ENCODE measurements at regions not wholly inside any gene's neighbourhood (a gene's known extent, or its start where the extent isn't known, plus 50 kb on each side); places are given as distances from the start of the nearest gene placed in this dataset.
"Not testable (repeated sequence)": the region's sequence is repeated elsewhere in the genome, so short reads cannot be mapped to it uniquely, and the experiment has no call there.

DNA sequence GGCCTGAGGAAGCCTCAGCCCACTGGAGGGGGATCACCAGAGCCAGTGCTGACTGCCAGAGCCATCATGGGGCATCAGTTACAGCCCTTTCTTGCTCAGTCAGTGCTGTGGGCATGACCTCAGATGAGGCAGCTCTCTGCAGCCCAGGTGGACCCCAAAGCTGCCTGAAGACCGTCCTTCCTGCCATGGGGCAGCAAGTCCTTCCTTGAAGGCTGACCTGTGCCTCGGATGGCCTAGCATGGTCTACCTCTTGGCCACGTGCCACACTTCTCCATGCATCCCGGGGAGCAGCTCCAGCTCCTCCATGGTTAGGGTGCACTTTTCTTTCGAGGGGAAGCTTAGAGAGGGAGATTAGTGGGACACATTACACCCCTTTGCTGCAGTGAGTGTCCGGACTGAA, 233.4 kb downstream of the VAPA start:
- 94 to 100% methylated on average over 4 to 6 of the region's 6 CpGs for WGBS, 2 donors
- no peaks in the 10 kb centered on the region for H3K9me3 ChIP-seq
- peaks cover 0 to 6% of the 10 kb centered on the region in 2 donors for H3K4me1 ChIP-seq
- H3K27me3 ChIP-seq, result no peaks in the 10 kb centered on the region
- TF ChIP-seq POLR2A (IDR thresholded peaks at IDR 0.05), result no peak
- TF ChIP-seq, protein P1, sequence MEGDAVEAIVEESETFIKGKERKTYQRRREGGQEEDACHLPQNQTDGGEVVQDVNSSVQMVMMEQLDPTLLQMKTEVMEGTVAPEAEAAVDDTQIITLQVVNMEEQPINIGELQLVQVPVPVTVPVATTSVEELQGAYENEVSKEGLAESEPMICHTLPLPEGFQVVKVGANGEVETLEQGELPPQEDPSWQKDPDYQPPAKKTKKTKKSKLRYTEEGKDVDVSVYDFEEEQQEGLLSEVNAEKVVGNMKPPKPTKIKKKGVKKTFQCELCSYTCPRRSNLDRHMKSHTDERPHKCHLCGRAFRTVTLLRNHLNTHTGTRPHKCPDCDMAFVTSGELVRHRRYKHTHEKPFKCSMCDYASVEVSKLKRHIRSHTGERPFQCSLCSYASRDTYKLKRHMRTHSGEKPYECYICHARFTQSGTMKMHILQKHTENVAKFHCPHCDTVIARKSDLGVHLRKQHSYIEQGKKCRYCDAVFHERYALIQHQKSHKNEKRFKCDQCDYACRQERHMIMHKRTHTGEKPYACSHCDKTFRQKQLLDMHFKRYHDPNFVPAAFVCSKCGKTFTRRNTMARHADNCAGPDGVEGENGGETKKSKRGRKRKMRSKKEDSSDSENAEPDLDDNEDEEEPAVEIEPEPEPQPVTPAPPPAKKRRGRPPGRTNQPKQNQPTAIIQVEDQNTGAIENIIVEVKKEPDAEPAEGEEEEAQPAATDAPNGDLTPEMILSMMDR (IDR thresholded peaks at IDR 0.05), result no peak
- no peaks in the 10 kb centered on the region for H3K36me3 ChIP-seq
- H3K27ac ChIP-seq, result no peak overlapping the region
- intact Hi-C loops (cut with DNase I), result no loop called here
- DNase-seq, result no peak
- H3K4me3 ChIP-seq (replicated peaks in 1 of 3), result no peak overlapping the region

DNA sequence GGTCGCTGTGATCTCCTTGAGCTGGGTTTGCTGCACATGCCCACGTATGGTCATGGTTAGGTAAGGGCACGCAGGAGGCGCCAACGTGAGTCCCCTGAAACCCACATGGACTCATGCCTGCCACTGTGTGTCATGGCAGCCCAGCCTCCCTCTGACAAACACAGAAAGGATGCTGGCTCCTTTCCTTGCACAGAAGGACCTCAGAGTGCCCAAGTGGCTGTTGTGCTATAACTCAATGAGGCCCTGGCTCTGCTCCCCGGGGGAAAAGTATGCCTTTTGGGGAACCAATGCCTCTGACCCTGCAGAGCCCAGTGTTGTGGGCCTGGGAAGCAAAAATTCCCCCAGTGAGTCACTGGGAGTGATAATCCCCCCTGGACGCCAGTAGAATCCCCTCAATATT, 233.9 kb downstream of the VAPA start:
- WGBS, 2 donors, result 88 to 96% methylated on average over 7 of the region's 7 CpGs
- no peak for DNase-seq

DNA sequence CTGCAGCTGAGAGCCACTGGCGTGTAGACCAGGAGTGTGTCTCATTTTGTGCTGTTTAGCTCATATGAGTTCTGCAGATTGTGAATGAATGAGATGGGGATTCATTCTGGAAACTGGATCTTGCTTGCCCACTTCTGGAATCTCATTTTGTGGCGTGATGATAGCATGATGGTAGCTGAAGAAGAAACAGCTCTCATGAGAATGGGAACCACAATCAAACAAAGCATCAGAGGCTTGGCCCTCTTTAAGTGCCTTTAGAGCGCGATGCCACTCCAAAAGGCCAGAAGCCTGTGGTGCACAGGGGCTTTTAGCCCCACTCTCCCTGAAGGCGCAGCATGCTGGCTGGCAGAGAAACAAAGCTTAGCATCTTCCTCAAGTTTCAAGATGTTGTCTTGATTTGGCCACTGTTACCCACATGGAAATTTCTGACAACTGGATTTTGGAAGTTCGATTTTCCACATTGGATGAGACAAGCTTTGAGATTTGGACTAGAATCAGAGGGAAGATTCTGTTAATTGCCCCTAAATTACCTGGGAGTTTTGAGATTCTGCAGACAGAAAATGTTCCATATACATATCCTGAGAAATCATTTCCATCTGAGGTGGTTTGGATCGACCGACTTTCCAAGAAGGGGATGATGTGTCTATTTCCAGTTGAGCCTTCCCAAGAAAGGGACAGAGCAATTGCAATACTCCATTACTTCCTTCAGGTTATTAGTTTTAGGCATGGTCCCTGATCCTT, 234.5 kb downstream of the VAPA start:
- intact Hi-C loops (cut with DNase I), result no loop called here
- no peak for DNase-seq
- peaks cover 0 to 4% of the 10 kb centered on the region in 2 donors for H3K4me1 ChIP-seq
- no peak overlapping the region for H3K27ac ChIP-seq
- WGBS, 2 donors, result 90 to 93% methylated on average over 8 of the region's 8 CpGs
- H3K27me3 ChIP-seq, result no peaks in the 10 kb centered on the region
- TF ChIP-seq POLR2A (IDR thresholded peaks at IDR 0.05), result no peak
- TF ChIP-seq, protein P1 (IDR thresholded peaks at IDR 0.05), result no peak
- no peak overlapping the region for H3K4me3 ChIP-seq (replicated peaks in 1 of 3)
- H3K9me3 ChIP-seq, result no peaks in the 10 kb centered on the region
- H3K36me3 ChIP-seq, result no peaks in the 10 kb centered on the region

More for the DNA sequence above, 233.9 kb downstream of the VAPA start:
- Histone ChIP-seq H3K4me3 (replicated peaks in 1 of 3) (no peak overlapping the region), H3K9me3 (no peaks in the 10 kb centered on the region), H3K27ac (no peak overlapping the region), H3K4me1 (peaks cover 0 to 5% of the 10 kb centered on the region in 2 donors), H3K27me3 (no peaks in the 10 kb centered on the region), H3K36me3 (no peaks in the 10 kb centered on the region)
- intact Hi-C loops (cut with DNase I), result no loop called here
- TF ChIP-seq, protein P1 (IDR thresholded peaks at IDR 0.05), result no peak
- TF ChIP-seq POLR2A (IDR thresholded peaks at IDR 0.05), result no peak

DNA sequence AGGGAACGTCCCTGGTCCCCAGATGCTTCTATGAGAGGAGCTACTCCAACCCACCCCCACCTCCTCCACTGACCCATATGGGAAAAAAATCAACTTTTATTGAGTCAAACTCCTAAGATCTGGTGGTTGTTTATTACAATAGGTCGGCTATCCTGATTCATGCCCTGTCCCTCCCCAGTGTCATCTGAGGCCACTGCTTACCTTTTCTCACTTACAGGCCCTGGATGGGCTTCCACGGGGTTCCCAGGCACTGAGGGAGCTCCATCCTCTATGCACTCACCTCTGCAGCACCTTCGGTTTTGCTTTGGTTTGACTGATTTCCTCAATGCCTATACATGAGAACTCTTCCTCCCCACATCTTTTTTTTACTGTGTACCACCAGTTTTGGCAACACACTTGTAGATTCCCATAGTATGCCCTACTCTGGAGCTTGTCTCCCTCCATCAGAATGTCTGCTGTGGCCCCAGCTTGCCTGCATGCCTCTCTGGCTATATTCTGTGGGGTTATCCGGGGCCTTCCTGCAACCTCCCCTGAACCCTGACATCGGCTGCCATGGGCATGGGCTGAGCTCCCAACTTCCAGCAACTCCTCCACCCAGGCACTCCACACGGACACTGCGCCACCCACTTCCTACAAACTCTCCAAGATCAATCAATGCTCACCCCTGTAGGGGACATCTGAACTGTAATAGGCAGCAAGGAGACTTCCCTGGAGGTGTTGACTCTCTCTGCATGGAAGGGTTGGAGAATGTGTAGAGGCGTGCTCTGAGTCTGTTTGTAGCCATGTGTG, 236.1 kb downstream of the VAPA start:
- intact Hi-C loops (cut with DNase I), result no loop called here
- Histone ChIP-seq H3K36me3 (no peaks in the 10 kb centered on the region), H3K4me1 (no peaks in the 10 kb centered on the region), H3K9me3 (no peaks in the 10 kb centered on the region), H3K27ac (no peak overlapping the region), H3K4me3 (replicated peaks in 1 of 3) (no peak overlapping the region), H3K27me3 (no peaks in the 10 kb centered on the region)
- DNase-seq, result no peak
- 92 to 93% methylated on average over 9 of the region's 9 CpGs for WGBS, 2 donors
- TF ChIP-seq, protein P1 (IDR thresholded peaks at IDR 0.05), result no peak
- TF ChIP-seq POLR2A (IDR thresholded peaks at IDR 0.05), result no peak

DNA sequence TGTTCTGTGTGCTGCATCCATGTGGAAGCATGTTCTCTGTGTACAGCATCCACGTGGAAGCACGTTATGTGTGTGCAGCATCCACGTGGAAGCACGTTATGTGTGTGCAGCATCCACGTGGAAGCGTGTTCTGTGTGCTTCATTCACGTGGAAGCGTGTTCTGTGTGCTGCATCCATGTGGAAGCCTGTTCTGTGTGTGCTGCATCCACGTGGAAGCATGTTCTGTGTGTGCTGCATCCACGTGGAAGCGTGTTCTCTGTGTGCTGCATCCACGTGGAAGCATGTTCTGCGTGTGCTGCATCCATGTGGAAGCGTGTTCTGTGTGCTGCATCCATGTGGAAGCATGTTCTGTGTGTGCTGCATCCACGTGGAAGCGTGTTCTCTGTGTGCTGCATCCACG, 236.8 kb downstream of the VAPA start:
- DNase-seq; H3K4me3 ChIP-seq (replicated peaks in 1 of 3); intact Hi-C loops (cut with DNase I); H3K9me3 ChIP-seq; H3K27ac ChIP-seq; H3K27me3 ChIP-seq; H3K4me1 ChIP-seq; H3K36me3 ChIP-seq: not testable (repeated sequence)
- 76 to 83% methylated on average over 16 to 17 of the region's 17 CpGs for WGBS, 2 donors
